ENCODE measurements at regions not wholly inside any gene's neighbourhood (a gene's known extent, or its start where the extent isn't known, plus 50 kb on each side); places are given as distances from the start of the nearest gene placed in this dataset.

GRCh38 chr5:66343370-66344071 is 199.4 kb downstream of the SREK1 start:
- no peak for DNase-seq (ENCODE audit: extremely low read depth in 1 of 11, low read depth in 9 of 11, low spot score in 4 of 11)

GRCh38 chr5:66344544-66344943 is 200.4 kb downstream of the SREK1 start:
- DNase-seq (ENCODE audit: extremely low read depth in 1 of 11, low read depth in 9 of 11, low spot score in 4 of 11), result no peak

- no peak for DNase-seq (ENCODE audit: extremely low read depth in 1 of 11, low read depth in 9 of 11, low spot score in 4 of 11)
Measured at GRCh38 chr5:66345281-66345680, 201.2 kb downstream of the SREK1 start.

DNA sequence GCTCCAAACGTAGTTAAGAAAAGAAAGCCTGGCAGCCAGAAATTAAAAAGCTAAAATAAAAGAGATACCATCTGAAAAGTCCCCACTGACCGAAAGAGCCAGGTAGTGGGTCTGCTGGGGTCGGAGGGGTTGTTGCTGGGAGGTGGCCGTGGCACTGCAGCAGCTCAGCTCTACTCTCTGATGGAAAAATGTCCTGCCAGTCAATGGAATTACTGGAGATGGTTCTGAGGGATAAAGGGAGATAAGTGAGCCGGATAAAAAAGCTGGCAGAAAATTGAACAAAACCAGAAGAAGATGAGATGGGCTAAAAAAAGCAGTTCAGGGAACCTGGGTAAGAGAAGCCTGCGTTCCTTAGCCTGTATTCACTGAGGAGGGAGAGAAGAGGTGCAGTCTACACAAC is 202.8 kb downstream of the SREK1 start:
- DNase-seq (ENCODE audit: extremely low read depth in 1 of 11, low read depth in 9 of 11, low spot score in 4 of 11), result no peak

- DNase-seq (ENCODE audit: extremely low read depth in 1 of 11, low read depth in 9 of 11, low spot score in 4 of 11), result no peak
Measured at GRCh38 chr5:66348387-66349125, 204.5 kb downstream of the SREK1 start.

DNA sequence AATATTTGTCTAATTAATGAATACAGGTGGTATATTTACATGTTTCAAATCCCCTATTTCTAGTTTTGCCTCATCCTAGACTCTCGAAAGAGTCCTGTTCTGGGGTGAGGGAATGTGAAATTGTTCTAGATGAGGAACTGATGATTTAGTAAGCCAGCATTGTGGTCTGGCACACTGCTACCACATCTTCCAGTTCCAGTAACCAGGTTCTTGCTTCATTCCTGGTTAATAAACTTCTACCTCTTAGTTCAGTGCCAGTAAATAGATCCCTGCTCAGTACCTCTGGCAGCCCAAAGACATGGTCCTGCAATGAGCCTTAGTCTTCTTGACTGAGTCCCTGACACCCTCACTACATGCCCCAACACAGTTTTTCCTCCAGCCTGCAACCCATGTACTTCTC is 207.7 kb downstream of the SREK1 start:
- no peak for DNase-seq (ENCODE audit: extremely low read depth in 1 of 11, low read depth in 9 of 11, low spot score in 4 of 11)

DNA sequence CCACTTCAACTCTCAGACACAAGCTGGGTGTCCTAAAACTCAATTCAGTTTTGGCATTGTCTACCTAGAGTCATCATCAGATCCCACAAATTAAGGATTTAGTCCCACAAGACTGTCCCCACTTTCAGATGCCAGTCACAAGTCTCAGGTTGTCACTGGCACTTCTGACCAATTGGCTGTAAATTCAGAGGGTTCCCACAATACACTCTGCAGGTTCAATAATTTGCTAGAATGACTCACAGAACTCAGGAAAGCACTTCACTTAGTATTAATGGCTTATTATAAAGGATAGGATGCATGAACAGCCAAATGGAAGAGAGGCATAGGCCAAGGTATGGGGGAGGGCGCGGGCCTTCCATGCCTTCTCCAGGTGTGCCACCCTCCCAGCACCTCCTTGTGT is 209.1 kb downstream of the SREK1 start:
- DNase-seq (ENCODE audit: extremely low read depth in 1 of 11, low read depth in 9 of 11, low spot score in 4 of 11), result no peak

- DNase-seq (ENCODE audit: extremely low read depth in 1 of 11, low read depth in 9 of 11, low spot score in 4 of 11), result no peak
Measured at GRCh38 chr5:66354422-66354821, 210.3 kb downstream of the SREK1 start.

- DNase-seq (ENCODE audit: extremely low read depth in 1 of 11, low read depth in 9 of 11, low spot score in 4 of 11), result no peak
Measured at GRCh38 chr5:66356011-66356565, 212.0 kb downstream of the SREK1 start.

GRCh38 chr5:66358741-66359140 is 214.6 kb downstream of the SREK1 start:
- no peak for DNase-seq (ENCODE audit: extremely low read depth in 1 of 11, low read depth in 9 of 11, low spot score in 4 of 11)

GRCh38 chr5:66361070-66361469 is 217.0 kb downstream of the SREK1 start:
- no peak for DNase-seq (ENCODE audit: extremely low read depth in 1 of 11, low read depth in 9 of 11, low spot score in 4 of 11)

GRCh38 chr5:66362046-66362445 is 217.9 kb downstream of the SREK1 start:
- DNase-seq (ENCODE audit: extremely low read depth in 1 of 11, low read depth in 9 of 11, low spot score in 4 of 11), result peak in 2 of 11 donors; percentile 34 to 54

GRCh38 chr5:66362687-66363086 is 218.6 kb downstream of the SREK1 start:
- no peak for DNase-seq (ENCODE audit: extremely low read depth in 1 of 11, low read depth in 9 of 11, low spot score in 4 of 11)

DNA sequence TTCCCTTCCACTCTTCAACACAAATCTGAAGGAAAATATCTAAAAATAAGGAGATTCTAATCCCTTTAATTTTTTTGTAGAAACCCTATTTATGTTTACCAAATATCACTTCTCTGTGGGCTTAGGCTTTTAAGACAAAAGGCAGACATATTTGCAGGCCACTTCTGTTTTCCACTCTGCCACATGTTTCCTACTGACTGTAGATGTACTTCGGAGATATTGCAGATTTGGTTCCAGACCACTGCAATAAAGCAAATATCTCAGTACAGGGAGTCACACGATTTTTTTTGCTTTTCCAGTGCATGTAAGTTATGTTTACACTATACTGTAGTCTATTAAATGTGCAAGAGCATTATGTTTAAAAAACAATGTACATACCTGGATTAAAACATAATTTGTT is 219.0 kb downstream of the SREK1 start:
- DNase-seq (ENCODE audit: extremely low read depth in 1 of 11, low read depth in 9 of 11, low spot score in 4 of 11), result no peak

GRCh38 chr5:66364186-66364585 is 220.1 kb downstream of the SREK1 start:
- DNase-seq (ENCODE audit: extremely low read depth in 1 of 11, low read depth in 9 of 11, low spot score in 4 of 11), result no peak

GRCh38 chr5:66365981-66366380 is 221.9 kb downstream of the SREK1 start:
- no peak for DNase-seq (ENCODE audit: extremely low read depth in 1 of 11, low read depth in 9 of 11, low spot score in 4 of 11)

DNA sequence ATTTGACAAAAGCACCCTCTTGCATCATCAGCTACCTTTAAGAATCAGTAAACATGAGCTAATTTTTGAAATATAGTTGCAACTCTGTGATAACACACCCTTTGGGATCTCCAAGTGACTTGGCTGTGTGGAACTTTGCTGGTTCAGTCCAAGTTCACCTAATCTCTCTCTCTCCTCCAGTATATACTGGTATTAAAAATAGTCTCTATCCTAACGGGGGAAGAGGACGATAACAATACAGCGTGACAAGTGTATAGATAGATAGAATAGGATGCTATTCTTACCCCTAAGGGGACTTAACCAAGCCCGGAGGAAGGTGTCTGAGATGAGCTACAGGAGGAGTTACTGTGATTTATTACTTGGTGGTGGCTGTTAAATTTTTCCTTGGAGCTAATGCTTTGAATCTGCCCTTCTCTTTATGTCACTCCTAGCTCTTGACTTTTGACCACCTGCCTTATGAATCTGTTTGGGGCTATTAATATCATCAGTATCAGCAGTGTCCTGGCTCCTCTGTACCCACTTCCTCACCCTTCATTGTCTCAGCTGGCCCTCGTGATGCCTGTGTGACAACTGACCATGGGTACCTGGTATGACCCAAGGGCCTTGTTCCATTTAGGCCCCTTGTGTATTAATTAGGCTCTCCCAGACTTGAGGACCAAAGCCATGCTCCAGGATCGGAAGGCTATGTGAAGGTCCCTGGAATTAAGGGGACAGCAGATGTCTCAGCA is 223.9 kb downstream of the SREK1 start:
- no peak for DNase-seq (ENCODE audit: extremely low read depth in 1 of 11, low read depth in 9 of 11, low spot score in 4 of 11)

GRCh38 chr5:66368811-66369210 is 224.7 kb downstream of the SREK1 start:
- no peak for DNase-seq (ENCODE audit: extremely low read depth in 1 of 11, low read depth in 9 of 11, low spot score in 4 of 11)

- no peak for DNase-seq (ENCODE audit: extremely low read depth in 1 of 11, low read depth in 9 of 11, low spot score in 4 of 11)
Measured at GRCh38 chr5:66377747-66378146, 218.4 kb upstream of the MAST4 start.

DNA sequence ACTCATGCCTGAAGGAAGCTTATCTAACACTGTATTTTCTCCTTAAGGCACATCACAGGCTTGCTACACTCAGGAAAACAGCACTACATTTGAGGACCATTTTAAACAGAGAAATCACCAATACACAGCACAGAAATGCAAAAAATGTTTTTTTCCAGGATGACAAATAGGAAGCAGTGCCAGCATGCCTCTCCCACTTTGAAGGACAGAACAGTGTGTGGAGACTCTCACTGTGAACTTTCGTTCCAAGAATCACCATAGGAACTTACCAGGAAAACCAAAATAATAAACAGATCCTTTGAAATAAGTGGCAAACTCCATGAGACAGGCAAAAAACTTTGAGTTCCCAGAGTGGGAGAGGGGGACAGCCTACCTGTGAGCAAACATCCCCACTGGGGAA is 217.8 kb upstream of the MAST4 start:
- DNase-seq (ENCODE audit: extremely low read depth in 1 of 11, low read depth in 9 of 11, low spot score in 4 of 11), result no peak

Measured in renal cortex interstitium (tissue), 11 donors.